Thyroid gland (tissue), 4 donors: ENCODE measurements at regions not wholly inside any gene's neighbourhood (a gene's known extent, or its start where the extent isn't known, plus 50 kb on each side); places are given as distances from the start of the nearest gene placed in this dataset.

ENCODE experiments used
- DNase-seq, 2 donors: peaks; one replicate each; pipeline ENCODE4 v3.0.0-alpha.2; 2019
- H3K27ac ChIP-seq, 3 donors: fragments of 200-600 bp; sonication (generic); 1 replicate in 2 of 3; 2 replicates in 1 of 3; pipeline ENCODE4 v1.5.1; 2016 to 2019; ENCODE audit warnings: mild to moderate bottlenecking in 1 of 3, moderate library complexity in 1 of 3
- H3K27me3 ChIP-seq: fragments of 200-600 bp; sonication (generic); one replicate; pipeline ENCODE4 v1.5.1; 2019
- H3K36me3 ChIP-seq, 2 donors: fragments of 200-600 bp; sonication (generic); one replicate each; pipeline ENCODE4 v1.5.1; 2016 to 2019
- H3K4me1 ChIP-seq, 2 donors: fragments of 200-600 bp; sonication (generic); one replicate each; pipeline ENCODE4 v1.5.1; 2017 to 2019
- H3K4me3 ChIP-seq, 3 donors: fragments of 200-600 bp; sonication (generic); replicated peaks in 1 of 3; 1 replicate in 2 of 3; 2 replicates in 1 of 3; pipeline ENCODE4 v1.5.1; 2016; ENCODE audit warnings: mild to moderate bottlenecking in 1 of 3
- H3K9me3 ChIP-seq: fragments of 200-600 bp; sonication (generic); one replicate; pipeline ENCODE4 v1.5.1; 2017
- CTCF ChIP-seq, 6 experiments: fragments of 200-600 bp in 3 of 6; fragments of 450-650 bp in 3 of 6; sonication (generic) in 3 of 6; IDR thresholded peaks; one replicate each; pipeline ENCODE4 v1.5.1; 2016 to 2019; ENCODE audit warnings: antibody characterized with exemption in 6 of 6, mild to moderate bottlenecking in 2 of 6, inconsistent platforms in 1 of 6, moderate library complexity in 1 of 6
- POLR2A ChIP-seq, 2 donors: fragments of 450-650 bp; IDR thresholded peaks; one replicate each; pipeline ENCODE4 v1.6.1; 2017; ENCODE audit warnings: antibody characterized with exemption in 2 of 2, mild to moderate bottlenecking in 2 of 2, moderate library complexity in 1 of 2
- WGBS, 2 donors: methylation state at CpG; one replicate each; pipeline ENCODE4 v1.1.5; 2017; 5-methylcytosine and 5-hydroxymethylcytosine counted together
- intact Hi-C: fragments of 100-400 bp; cut with DNase I; formaldehyde crosslinking; loops from one replicate; pipeline ENCODE4 v1.15.1; 2023

DNA sequence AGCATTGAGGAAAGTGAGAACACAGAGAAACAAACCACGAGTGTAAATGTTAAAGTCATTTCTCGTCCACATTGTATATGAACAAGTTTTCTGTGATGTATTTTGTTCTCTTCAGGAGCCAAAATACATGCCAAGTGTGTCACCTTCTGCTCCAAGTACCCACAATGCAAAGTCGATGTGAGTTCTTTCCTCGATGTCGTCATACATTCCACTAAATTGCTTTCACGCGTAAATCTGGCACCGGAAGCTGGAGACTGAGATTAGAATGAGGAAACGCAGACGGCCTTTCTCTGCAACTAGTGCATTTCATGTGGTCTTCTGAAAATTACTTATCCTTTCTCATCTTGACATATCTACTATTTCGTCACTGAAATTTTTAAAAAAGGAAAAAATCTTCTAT lies 118.5 kb upstream of the SALL3 start:
- Histone ChIP-seq H3K9me3 (no peaks in the 10 kb centered on the region), H3K36me3 (no peaks in the 10 kb centered on the region), H3K27me3 (no peaks in the 10 kb centered on the region), H3K4me3 (no peak overlapping the region), H3K4me1 (peaks cover 0 to 12% of the 10 kb centered on the region in 2 donors), H3K27ac (no peak overlapping the region)
- whole genome bisulfite sequencing, 2 donors: 74 to 76% methylated on average over 11 of the region's 11 CpGs
- TF ChIP-seq POLR2A (IDR thresholded peaks at IDR 0.05): no peak
- DNase-seq: no peak
- intact Hi-C loops: no loop called here

- no peaks in the 10 kb centered on the region for H3K9me3 ChIP-seq
- H3K27me3 ChIP-seq: no peaks in the 10 kb centered on the region
- H3K36me3 ChIP-seq: no peaks in the 10 kb centered on the region
- H3K4me3 ChIP-seq: no peak overlapping the region
- TF ChIP-seq CTCF (IDR thresholded peaks at IDR 0.05): no peak
- no peak for TF ChIP-seq POLR2A (IDR thresholded peaks at IDR 0.05)
- intact Hi-C loops: no loop called here
- no peak overlapping the region for H3K27ac ChIP-seq
- DNase-seq: no peak
- 71 to 72% methylated on average over 7 of the region's 7 CpGs for WGBS, 2 donors
- H3K4me1 ChIP-seq: peaks cover 0 to 12% of the 10 kb centered on the region in 2 donors
Observed at GRCh38 chr18:78861706-78862105, 117.9 kb upstream of the SALL3 start.

DNA sequence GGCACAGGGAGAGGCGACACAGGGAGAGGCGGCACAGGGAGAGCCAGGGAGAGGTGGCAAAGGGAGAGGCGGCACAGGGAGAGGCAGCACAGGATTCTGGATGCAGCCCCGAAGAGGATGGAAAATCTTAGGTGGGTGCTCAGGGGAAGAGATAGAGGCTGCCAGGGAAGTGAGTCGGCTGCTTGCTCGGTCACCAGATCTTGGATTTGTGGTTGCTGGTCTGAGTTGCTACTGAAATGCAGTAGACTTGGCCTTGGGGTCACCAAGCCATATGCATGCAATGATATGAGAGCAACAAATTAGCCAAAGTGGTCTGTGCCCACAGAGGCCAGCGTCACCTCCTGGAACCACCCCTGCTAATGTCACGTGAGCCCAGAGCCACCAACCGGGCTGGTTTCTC lies 117.2 kb upstream of the SALL3 start:
- DNase-seq: no peak
- Histone ChIP-seq H3K27ac (no peak overlapping the region), H3K27me3 (no peaks in the 10 kb centered on the region), H3K4me1 (peaks cover 0 to 12% of the 10 kb centered on the region in 2 donors), H3K4me3 (no peak overlapping the region), H3K36me3 (no peaks in the 10 kb centered on the region), H3K9me3 (no peaks in the 10 kb centered on the region)
- WGBS, 2 donors: 91 to 96% methylated on average over 9 of the region's 9 CpGs
- TF ChIP-seq POLR2A (IDR thresholded peaks at IDR 0.05) (no peak), CTCF (IDR thresholded peaks at IDR 0.05) (no peak)
- intact Hi-C loops: no loop called here

DNA sequence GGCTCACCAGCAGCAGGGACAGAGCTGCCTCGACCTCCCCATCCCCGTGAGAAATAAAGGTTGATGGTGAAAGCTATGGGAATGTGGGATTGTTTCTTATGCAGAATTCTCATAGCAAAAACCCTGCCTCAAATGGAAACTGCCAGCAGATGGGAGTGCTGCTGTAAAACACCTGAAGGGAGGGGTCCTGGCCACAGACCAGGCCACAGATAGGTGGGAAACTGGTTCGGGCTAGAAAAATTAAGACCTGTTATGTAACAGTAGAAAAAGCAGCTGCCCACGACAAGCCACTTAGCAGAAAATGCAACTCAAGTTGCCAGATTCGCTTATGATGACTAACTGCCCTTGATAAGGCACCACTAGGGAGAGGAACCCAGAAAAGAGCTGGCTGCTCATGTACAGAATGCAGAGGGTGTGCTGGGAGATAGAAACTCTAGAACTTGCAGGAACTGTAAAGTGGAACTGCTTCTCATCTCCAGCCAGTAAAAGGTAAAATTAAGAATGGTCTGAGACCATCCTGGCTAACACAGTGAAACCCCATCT lies 114.5 kb upstream of the SALL3 start:
- peak; percentile 72 to 73 for DNase-seq
- H3K4me3 ChIP-seq: no peak overlapping the region
- H3K27ac ChIP-seq: peak overlapping the region in 2 of 3 donors; percentile 9 to 60
- peaks cover 0 to 12% of the 10 kb centered on the region in 2 donors for H3K4me1 ChIP-seq
- H3K9me3 ChIP-seq: no peaks in the 10 kb centered on the region
- intact Hi-C loops: no loop called here
- no peaks in the 10 kb centered on the region for H3K27me3 ChIP-seq
- 48 to 62% methylated on average over 5 of the region's 5 CpGs for WGBS, 2 donors
- no peaks in the 10 kb centered on the region for H3K36me3 ChIP-seq
- TF ChIP-seq CTCF (IDR thresholded peaks at IDR 0.05) (peak in 2 of 6 experiments; percentile 4 to 16), POLR2A (IDR thresholded peaks at IDR 0.05) (no peak)

GRCh38 chr18:78865771-78866310 lies 113.8 kb upstream of the SALL3 start:
- intact Hi-C loops: no loop called here

More at GRCh38 chr18:78865771-78866310, 113.8 kb upstream of the SALL3 start:
- no peak overlapping the region for H3K4me3 ChIP-seq
- DNase-seq: no peak
- H3K4me1 ChIP-seq: peaks cover 0 to 12% of the 10 kb centered on the region in 2 donors
- 92 to 94% methylated on average over 10 to 14 of the region's 14 CpGs for WGBS, 2 donors
- H3K9me3 ChIP-seq: no peaks in the 10 kb centered on the region
- no peaks in the 10 kb centered on the region for H3K36me3 ChIP-seq
- no peak overlapping the region for H3K27ac ChIP-seq
- no peaks in the 10 kb centered on the region for H3K27me3 ChIP-seq
- TF ChIP-seq POLR2A (IDR thresholded peaks at IDR 0.05): no peak
- no peak for TF ChIP-seq CTCF (IDR thresholded peaks at IDR 0.05)
